IPS-20b (cell line): ENCODE measurements at regions not wholly inside any gene's neighbourhood (a gene's known extent, or its start where the extent isn't known, plus 50 kb on each side); places are given as distances from the start of the nearest gene placed in this dataset.
"Not testable (repeated sequence)": the region's sequence is repeated elsewhere in the genome, so short reads cannot be mapped to it uniquely, and the experiment has no call there.

Experiments used
- H3K27ac ChIP-seq: one replicate; pipeline ENCODE4 v1.5.1; 2013; ENCODE audit warnings: low read length
- H3K27me3 ChIP-seq: 2 replicates; pipeline ENCODE4 v1.6.1; 2013; ENCODE audit warnings: mild to moderate bottlenecking, low read length, inconsistent platforms; ENCODE audit not compliant: insufficient read depth
- H3K36me3 ChIP-seq: 2 replicates; pipeline ENCODE4 v1.6.1; 2013; ENCODE audit warnings: low read depth, mild to moderate bottlenecking, inconsistent platforms, low read length, moderate library complexity; ENCODE audit not compliant: insufficient read depth
- H3K4me1 ChIP-seq: 2 replicates; pipeline ENCODE4 v1.6.1; 2013; ENCODE audit warnings: mild to moderate bottlenecking, control low read depth, inconsistent platforms, low read length, moderate library complexity; ENCODE audit not compliant: insufficient read depth
- H3K4me3 ChIP-seq: 2 replicates; pipeline ENCODE4 v1.5.1; 2013; ENCODE audit warnings: mild to moderate bottlenecking, low read length, inconsistent platforms
- H3K9ac ChIP-seq: 2 replicates; pipeline ENCODE4 v1.6.1; 2013; ENCODE audit warnings: low read depth, mild to moderate bottlenecking, inconsistent platforms, low read length, moderate library complexity
- H3K9me3 ChIP-seq: 2 replicates; pipeline ENCODE4 v1.6.1; 2013; ENCODE audit warnings: mild to moderate bottlenecking, low read depth, low read length, inconsistent platforms; ENCODE audit not compliant: insufficient read depth

DNA sequence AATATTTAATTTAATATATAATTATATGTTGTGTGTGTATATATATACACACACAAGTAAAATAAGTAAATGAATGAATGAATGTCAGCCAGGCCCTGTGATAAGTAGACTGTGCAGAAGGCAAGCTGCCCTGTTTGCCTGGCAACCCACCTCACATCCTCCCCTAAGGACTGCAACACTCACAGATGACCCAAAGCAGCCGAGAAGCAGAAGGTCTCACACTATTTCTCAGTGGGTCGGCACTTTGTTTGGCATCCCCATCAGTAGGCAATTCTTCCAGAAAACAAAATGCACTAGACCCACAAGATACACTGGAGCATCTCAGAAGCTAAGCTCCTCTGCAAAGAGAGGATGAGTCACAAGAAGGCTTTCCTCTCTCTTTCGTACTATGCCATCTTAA, 152.1 kb upstream of the GRAMD2B start:
- H3K27me3 ChIP-seq, result no peaks in the 10 kb centered on the region
- H3K27ac ChIP-seq, result no peak overlapping the region
- H3K9me3 ChIP-seq, result no peaks in the 10 kb centered on the region
- no peaks in the 10 kb centered on the region for H3K4me1 ChIP-seq
- H3K36me3 ChIP-seq, result no peaks in the 10 kb centered on the region
- H3K9ac ChIP-seq, result no peak overlapping the region
- H3K4me3 ChIP-seq, result no peak overlapping the region

DNA sequence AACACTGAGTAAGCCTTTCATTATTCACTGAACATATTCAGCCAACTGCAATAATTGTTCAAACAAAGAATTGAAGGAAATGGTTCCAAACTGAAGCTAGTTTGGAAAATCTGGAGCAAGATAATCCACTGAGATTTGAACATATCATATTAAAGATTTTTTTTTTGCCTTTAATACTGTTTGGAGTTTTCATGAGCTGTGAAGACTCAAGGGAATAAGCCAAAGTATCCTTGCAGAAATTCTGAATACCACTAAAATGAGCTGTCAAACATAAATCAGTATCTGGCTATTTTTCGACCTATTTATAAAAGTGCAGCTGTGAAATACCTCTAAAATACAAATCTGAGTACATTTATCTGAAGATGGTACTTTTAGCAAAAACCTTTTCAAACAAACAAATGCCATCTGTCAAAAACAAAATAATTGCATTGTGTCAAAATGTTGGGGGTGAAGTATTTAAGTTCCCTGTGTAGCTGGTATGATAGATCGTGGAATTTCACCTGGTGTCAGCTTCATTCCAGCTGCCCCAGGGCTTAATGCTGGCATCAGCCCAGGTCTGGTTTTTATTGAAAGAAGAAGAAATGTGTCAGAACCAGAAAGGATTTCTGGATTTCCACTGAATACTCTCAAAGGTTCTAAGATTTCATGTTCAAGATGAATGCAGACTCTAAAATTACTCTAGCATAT, 149.0 kb upstream of the GRAMD2B start:
- no peak overlapping the region for H3K27ac ChIP-seq
- H3K4me3 ChIP-seq, result no peak overlapping the region
- H3K27me3 ChIP-seq, result no peaks in the 10 kb centered on the region

DNA sequence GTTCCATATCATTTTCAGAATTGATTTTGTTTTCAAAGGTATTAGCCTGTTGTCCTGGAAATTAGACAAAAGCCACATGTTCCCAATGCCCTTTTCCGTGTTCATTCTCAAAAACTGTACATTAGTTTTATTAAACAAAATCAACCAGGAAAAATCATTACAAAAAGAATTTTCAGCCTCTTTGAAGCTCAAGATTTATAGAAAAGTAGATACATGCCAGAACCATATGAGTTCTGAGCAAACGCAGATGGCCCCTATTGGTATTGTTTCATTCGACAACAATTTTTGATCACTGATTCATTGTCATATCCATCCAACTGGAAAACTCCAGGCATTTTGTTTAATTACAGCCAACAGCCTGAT, 148.5 kb upstream of the GRAMD2B start:
- no peak overlapping the region for H3K9ac ChIP-seq
- H3K27ac ChIP-seq, result no peak overlapping the region
- no peaks in the 10 kb centered on the region for H3K9me3 ChIP-seq
- H3K4me1 ChIP-seq, result no peaks in the 10 kb centered on the region
- no peaks in the 10 kb centered on the region for H3K27me3 ChIP-seq
- H3K4me3 ChIP-seq, result no peak overlapping the region
- H3K36me3 ChIP-seq, result no peaks in the 10 kb centered on the region

More for the DNA sequence above, 149.0 kb upstream of the GRAMD2B start:
- Histone ChIP-seq H3K9me3 (no peaks in the 10 kb centered on the region), H3K4me1 (no peaks in the 10 kb centered on the region), H3K36me3 (no peaks in the 10 kb centered on the region), H3K9ac (no peak overlapping the region)

DNA sequence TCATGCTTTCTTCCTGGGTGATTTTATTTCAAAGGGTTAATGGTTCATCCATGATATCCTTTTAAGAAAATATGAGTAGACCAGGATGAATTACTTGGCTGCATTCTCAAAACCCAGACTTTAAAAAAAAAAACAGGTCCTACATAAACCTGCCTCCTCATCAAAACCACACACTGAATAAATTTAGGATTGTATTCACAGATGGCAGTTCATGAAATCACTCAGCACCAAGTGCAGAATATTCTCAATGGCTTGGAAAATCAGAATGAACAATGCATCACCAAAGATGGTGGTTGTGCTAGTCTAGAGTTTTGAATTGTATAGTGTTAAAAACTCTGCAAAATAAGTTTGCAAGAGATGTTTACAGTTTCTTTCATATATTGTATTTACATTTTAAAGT, 145.4 kb upstream of the GRAMD2B start:
- H3K27ac ChIP-seq, result no peak overlapping the region
- no peaks in the 10 kb centered on the region for H3K4me1 ChIP-seq
- no peak overlapping the region for H3K9ac ChIP-seq
- H3K27me3 ChIP-seq, result no peaks in the 10 kb centered on the region
- H3K4me3 ChIP-seq, result no peak overlapping the region
- H3K9me3 ChIP-seq, result no peaks in the 10 kb centered on the region
- H3K36me3 ChIP-seq, result no peaks in the 10 kb centered on the region

DNA sequence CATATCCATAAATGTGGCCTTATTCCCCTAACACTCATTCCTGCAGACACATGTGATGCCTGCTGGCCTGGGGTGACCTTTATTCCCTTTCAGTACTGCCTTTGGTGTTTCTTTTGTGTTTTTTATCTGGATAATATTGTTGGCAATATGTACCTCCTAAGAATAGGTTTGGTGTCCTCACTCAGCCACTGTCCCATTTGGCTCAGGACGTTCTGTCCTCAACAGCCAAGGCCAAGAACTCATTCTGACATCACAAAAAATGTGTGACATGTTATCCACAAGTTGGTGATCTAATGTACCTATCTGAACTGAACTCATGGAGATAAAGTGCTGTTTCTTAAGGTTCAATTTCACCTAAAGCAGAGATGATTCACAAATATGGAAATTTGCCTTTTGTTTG, 142.9 kb upstream of the GRAMD2B start:
- no peaks in the 10 kb centered on the region for H3K4me1 ChIP-seq
- no peaks in the 10 kb centered on the region for H3K36me3 ChIP-seq
- no peak overlapping the region for H3K9ac ChIP-seq
- no peak overlapping the region for H3K27ac ChIP-seq
- no peaks in the 10 kb centered on the region for H3K27me3 ChIP-seq
- no peaks in the 10 kb centered on the region for H3K9me3 ChIP-seq
- no peak overlapping the region for H3K4me3 ChIP-seq

DNA sequence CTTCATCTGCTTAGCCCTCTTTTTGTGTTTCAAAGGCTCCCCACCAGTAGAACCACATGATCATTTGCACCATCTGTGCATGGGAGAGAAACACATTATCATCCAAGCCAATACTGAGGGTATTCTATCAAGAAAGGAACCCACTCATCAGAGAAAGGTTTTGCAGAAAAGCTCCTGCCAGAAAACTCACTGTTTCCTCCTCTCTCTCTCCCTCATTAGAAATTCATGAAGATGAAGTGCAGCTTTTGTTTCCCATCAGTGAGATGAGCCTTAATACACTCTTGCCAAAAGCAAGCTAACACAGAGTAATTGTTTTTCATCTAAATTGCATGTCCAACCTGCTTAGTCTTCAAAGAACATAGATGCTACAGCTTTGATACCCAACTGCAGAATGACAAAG, 142.4 kb upstream of the GRAMD2B start:
- Histone ChIP-seq H3K27ac (no peak overlapping the region), H3K27me3 (no peaks in the 10 kb centered on the region), H3K4me1 (no peaks in the 10 kb centered on the region), H3K4me3 (no peak overlapping the region), H3K9me3 (no peaks in the 10 kb centered on the region), H3K9ac (no peak overlapping the region), H3K36me3 (no peaks in the 10 kb centered on the region)

DNA sequence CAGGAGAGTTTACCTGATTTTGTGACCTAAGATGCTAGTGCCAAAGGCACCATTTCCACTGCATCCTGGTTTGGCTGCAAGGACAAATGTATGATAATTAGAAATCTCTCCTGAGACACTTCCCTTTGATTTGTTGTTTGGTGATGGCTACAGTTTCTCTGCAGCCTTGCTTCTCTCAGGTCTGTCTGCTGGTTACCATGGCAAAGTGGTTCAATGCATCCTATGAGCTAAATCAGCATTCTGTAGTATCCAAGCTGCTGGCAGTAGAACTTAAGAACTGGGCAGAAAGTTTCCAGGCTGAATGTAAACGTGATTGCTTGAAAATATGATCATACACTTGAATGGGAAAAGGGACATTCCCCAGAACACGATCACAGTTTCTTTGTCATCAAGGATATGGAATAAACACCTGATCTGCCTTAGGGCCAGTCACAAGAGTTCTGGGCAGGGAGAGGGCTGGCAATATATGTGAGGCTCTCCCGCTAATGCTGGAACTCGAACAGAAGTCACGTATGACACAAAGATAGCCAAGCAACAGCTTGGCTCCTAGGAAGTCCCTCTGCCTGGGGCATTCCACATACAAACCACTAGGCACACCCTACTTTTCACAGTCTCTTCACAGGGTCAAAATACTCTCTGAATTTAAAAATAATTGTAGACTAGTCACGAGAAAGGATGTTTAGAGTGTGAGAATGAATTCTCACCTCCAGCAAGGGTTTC, 138.1 kb upstream of the GRAMD2B start:
- H3K27ac ChIP-seq, result no peak overlapping the region
- no peak overlapping the region for H3K9ac ChIP-seq

DNA sequence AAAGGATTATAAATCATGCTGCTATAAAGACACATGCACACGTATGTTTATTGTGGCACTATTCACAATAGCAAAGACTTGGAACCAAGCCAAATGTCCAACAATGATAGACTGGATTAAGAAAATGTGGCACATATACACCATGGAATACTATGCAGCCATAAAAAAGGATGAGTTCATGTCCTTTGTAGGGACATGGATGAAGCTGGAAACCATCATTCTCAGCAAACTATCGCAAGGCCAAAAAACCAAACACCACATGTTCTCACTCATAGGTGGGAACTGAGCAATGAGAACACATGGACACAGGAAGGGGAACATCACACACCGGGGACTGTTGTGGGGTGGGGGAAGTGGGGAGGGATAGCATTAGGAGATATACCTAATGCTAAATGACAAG, 127.1 kb upstream of the GRAMD2B start:
- not testable (repeated sequence) for H3K36me3 ChIP-seq, H3K4me1 ChIP-seq, H3K27ac ChIP-seq, H3K9ac ChIP-seq, H3K9me3 ChIP-seq, H3K27me3 ChIP-seq, H3K4me3 ChIP-seq

More for the DNA sequence above, 138.1 kb upstream of the GRAMD2B start:
- no peak overlapping the region for H3K4me3 ChIP-seq
- no peaks in the 10 kb centered on the region for H3K27me3 ChIP-seq
- H3K4me1 ChIP-seq, result no peaks in the 10 kb centered on the region
- no peaks in the 10 kb centered on the region for H3K36me3 ChIP-seq
- H3K9me3 ChIP-seq, result no peaks in the 10 kb centered on the region

DNA sequence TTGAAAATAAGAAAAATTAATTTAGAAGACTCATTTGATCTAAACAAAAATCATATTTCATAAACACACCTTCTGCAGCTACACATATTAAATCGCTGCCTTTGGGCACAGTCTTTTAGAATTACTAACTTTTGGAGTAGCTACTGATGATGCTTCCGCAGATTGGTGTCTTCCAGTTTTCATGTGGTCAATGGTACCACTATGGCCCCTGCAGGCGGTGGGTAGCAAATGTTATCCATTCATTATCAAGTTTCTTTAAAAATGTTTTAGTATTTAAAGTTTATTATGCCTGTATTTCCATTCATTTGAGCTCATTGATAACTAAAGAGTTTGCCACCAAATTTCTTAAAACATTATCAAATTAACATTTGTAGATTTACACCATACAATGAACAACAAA, 122.9 kb upstream of the GRAMD2B start:
- Histone ChIP-seq H3K4me1 (no peaks in the 10 kb centered on the region), H3K36me3 (no peaks in the 10 kb centered on the region), H3K27ac (no peak overlapping the region), H3K4me3 (no peak overlapping the region), H3K9ac (no peak overlapping the region), H3K9me3 (no peaks in the 10 kb centered on the region), H3K27me3 (no peaks in the 10 kb centered on the region)

DNA sequence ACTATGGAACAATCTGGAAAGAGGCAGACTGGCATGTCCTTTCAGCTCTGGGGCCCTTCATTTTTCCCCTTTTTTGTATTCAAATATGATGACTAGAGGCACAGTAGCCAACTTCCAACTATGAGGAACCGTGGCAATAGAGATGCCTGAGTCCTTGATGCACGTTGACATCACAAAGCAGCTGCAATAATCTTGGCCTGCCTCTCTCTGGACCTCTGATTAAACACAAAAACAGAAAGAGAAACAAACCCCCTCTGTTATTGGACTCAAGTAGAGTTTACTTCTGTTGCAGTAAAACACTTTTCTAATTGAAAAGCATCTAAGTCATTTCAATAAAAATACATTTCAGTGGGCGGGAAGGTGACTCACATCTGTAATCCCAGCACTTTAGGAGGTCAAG, 122.2 kb upstream of the GRAMD2B start:
- H3K27ac ChIP-seq, result no peak overlapping the region
- no peaks in the 10 kb centered on the region for H3K36me3 ChIP-seq
- H3K9me3 ChIP-seq, result no peaks in the 10 kb centered on the region
- H3K27me3 ChIP-seq, result no peaks in the 10 kb centered on the region
- H3K4me3 ChIP-seq, result no peak overlapping the region
- no peak overlapping the region for H3K9ac ChIP-seq
- H3K4me1 ChIP-seq, result no peaks in the 10 kb centered on the region

DNA sequence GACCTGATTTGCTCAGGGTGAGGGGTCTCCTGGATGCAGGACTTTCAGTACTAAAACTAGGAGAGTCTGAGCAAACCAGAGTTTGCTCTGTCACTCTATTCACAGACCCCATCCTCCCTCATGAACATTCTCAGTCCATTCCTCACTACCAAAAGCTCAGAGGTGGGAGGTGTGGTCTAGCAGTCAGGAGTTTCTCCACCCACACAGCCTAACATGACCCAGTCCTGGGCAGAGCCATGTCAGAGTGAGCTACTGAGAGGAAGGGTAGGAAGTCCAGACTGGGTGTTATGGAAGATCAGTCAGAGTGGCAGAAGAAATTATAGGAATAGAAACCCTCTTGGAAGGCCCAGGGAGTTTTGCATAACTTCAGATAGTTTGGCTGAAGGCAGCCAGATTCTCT, 113.3 kb upstream of the GRAMD2B start:
- Histone ChIP-seq H3K9ac (no peak overlapping the region), H3K9me3 (no peaks in the 10 kb centered on the region; the same call in 1 of the 2 replicates), H3K36me3 (no peaks in the 10 kb centered on the region), H3K4me1 (no peaks in the 10 kb centered on the region), H3K27me3 (peaks cover 5% of the 10 kb centered on the region; the same call in 1 of the 2 replicates), H3K27ac (no peak overlapping the region), H3K4me3 (no peak overlapping the region)

DNA sequence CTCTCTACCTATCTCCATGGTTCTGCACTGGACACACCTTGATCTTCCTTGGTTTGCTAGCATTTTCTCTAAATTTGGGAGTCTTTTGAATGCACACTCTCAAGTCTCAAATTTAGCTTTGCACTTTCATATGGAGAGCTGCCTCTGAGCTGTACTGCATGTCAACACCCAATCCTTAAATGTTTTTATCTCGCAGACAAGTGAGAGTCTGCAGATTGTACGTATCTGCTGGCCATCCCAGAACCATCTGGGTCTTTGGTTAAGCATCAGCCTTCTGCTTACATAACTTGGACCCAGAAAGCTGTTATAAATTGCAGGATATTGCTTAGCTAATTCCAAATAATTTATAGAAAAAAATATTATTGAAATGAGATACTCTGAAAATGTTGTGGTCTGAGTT, 111.4 kb upstream of the GRAMD2B start:
- Histone ChIP-seq H3K4me1 (no peaks in the 10 kb centered on the region), H3K27ac (no peak overlapping the region)

More for the DNA sequence above, 111.4 kb upstream of the GRAMD2B start:
- no peak overlapping the region for H3K9ac ChIP-seq
- H3K9me3 ChIP-seq, result no peaks in the 10 kb centered on the region; the same call in 1 of the 2 replicates
- no peak overlapping the region for H3K4me3 ChIP-seq
- no peaks in the 10 kb centered on the region for H3K36me3 ChIP-seq
- H3K27me3 ChIP-seq, result peaks cover 5% of the 10 kb centered on the region; the same call in 1 of the 2 replicates
